ENCODE measurements at regions not wholly inside any gene's neighbourhood (a gene's known extent, or its start where the extent isn't known, plus 50 kb on each side); places are given as distances from the start of the nearest gene placed in this dataset.

DNA sequence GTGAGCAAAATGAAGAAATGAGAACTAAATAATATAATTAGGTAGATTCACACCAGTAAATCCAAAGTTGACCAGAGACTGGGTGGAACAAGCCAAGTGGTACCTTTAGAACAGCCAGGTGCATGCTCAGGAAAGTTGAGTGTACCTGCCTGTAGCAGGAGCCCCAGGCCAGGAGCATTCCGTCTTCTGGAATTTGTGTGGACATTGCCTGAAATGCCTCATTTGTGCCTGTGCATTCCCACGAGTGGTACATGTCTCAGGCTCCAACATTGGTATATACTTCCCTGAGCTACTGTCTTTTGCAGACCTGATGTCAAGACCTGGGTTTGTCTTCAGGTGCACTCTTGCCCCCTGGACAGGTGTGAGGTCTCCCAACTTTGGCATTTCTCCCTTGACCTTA, 187.6 kb upstream of the NECTIN1 start:
- Histone ChIP-seq H3K79me2 (ENCODE audit: insufficient read depth, low read length) (no peaks in the 10 kb centered on the region), H3K9ac (ENCODE audit: extremely low read depth, insufficient read length, low read length) (no peak overlapping the region), H2BK120ac (ENCODE audit: low read depth, low read length, poor library complexity, severe bottlenecking) (no peak overlapping the region), H2BK12ac (ENCODE audit: insufficient read length, low read depth, low read length) (no peak overlapping the region), H3K4me1 (ENCODE audit: insufficient read depth, low read length) (no peaks in the 10 kb centered on the region), H3K56ac (ENCODE audit: insufficient read length, low read depth, low read length) (no peak overlapping the region), H3K27ac (ENCODE audit: insufficient read length, low read depth, low read length) (no peak overlapping the region), H2BK20ac (ENCODE audit: low read depth, low read length, poor library complexity, severe bottlenecking) (no peak overlapping the region), H3K9me3 (ENCODE audit: control insufficient read depth, low read depth, low read length) (no peaks in the 10 kb centered on the region), H3K4me2 (ENCODE audit: insufficient read depth, insufficient read length, low read length) (no peak overlapping the region), H4K5ac (ENCODE audit: insufficient read length, low read depth, low read length) (no peak overlapping the region), H4K20me1 (ENCODE audit: control insufficient read depth, insufficient read depth, insufficient read length) (no peaks in the 10 kb centered on the region), H2BK15ac (ENCODE audit: low read depth, low read length) (no peak overlapping the region), H3K4ac (ENCODE audit: low read depth, low read length) (no peak overlapping the region), H2AK5ac (ENCODE audit: insufficient read length, low read length) (no peak overlapping the region), H3T11ph (ENCODE audit: low read length) (no peak overlapping the region), H2BK5ac (ENCODE audit: insufficient read length, low read length) (no peak overlapping the region), H3K23me2 (ENCODE audit: insufficient read length, low read depth, low read length, poor library complexity, severe bottlenecking) (no peaks in the 10 kb centered on the region), H3K79me1 (ENCODE audit: insufficient read depth, low read depth, low read length, poor library complexity, severe bottlenecking) (no peaks in the 10 kb centered on the region), H3K14ac (ENCODE audit: insufficient read depth, low read length) (no peak overlapping the region), H4K91ac (ENCODE audit: insufficient read length, low read depth, low read length) (no peak overlapping the region), H3K23ac (ENCODE audit: insufficient read length, low read depth, low read length) (no peak overlapping the region), H3K27me3 (ENCODE audit: insufficient read depth, low read length) (no peaks in the 10 kb centered on the region), H4K8ac (replicated peaks; ENCODE audit: insufficient read length, low read depth, low read length) (no peak overlapping the region), H2AFZ (ENCODE audit: low read length) (no peak overlapping the region), H3K18ac (ENCODE audit: insufficient read length, low read depth, low read length) (no peak overlapping the region)
- peaks cover 35% of the 10 kb centered on the region for H3K27me3 Mint-ChIP-seq (ENCODE audit: low read depth)
- peaks cover 4 to 11% of the 10 kb centered on the region in 2 experiments for H3K9me3 Mint-ChIP-seq
- peaks cover 2 to 6% of the 10 kb centered on the region in 2 experiments; a peak in 3 of 4 replicates for H3K4me1 Mint-ChIP-seq
- H3K36me3 Mint-ChIP-seq (ENCODE audit: insufficient read depth in 1 of 3, low read depth in 3 of 3): peaks cover 0 to 5% (median 2%) of the 10 kb centered on the region in 3 experiments; a peak in 3 of 7 replicates
- no peak overlapping the region for H3K4me3 Mint-ChIP-seq
- WGBS (ENCODE audit: extremely low coverage, insufficient read length, low lambda C conversion rate): no CpG with 5 or more reads among the region's 2 CpGs
- no peak overlapping the region for H3K27ac Mint-ChIP-seq
- no peak for TF ChIP-seq CTCF (conservative IDR thresholded peaks at IDR 0.05)
- DNase-seq: no peak
